K562 (cell line): ENCODE measurements at regions not wholly inside any gene's neighbourhood (a gene's known extent, or its start where the extent isn't known, plus 50 kb on each side); places are given as distances from the start of the nearest gene placed in this dataset.

Source experiments
- ATAC-seq: fragments of 200-7000 bp; cut with Tn5 transposase; 3 replicates; pipeline ENCODE4 v1.9.1; 2020; ENCODE audit warnings: moderate library complexity
- BruUV-seq: library from RNA; stranded (reverse); fragments of 400-500 nt; replicated peaks from 2 replicates; lab custom pipeline; 2021; lab: Mats Ljungman, UMichigan
- CTCF ChIA-PET: fragments of 300-600 bp; formaldehyde crosslinking; extraction: SDS; loops from one replicate; lab custom pipeline; 2021; ENCODE audit warnings: low intra/inter-chr PET ratio; lab: Yijun Ruan, JAX
- POLR2A ChIA-PET: fragments of 300-600, 350-650 bp; sonication (Branson Sonifier 250); formaldehyde crosslinking; extraction: SDS; loops from one replicate; lab custom pipeline; 2021; ENCODE audit warnings: antibody characterized with exemption, inconsistent platforms; lab: Yijun Ruan, JAX
- DNase-seq, 4 experiments: peaks; one replicate each; pipeline versions ENCODE4 v3.0.0 to v3.0.0-alpha.2; 2011 to 2018; ENCODE audit warnings: low spot score in 3 of 4, mixed read lengths in 3 of 4; ENCODE audit errors: extremely low read depth in 1 of 4
- FAIRE-seq: peaks from 2 replicates; lab custom pipeline; 2011; peaks lifted over from hg19 to GRCh38; lab: Jason Lieb, UNC
- H2AFZ ChIP-seq: 2 replicates; pipeline ENCODE4 v1.6.0; 2011; ENCODE audit warnings: low read depth, low read length, control low read depth, inconsistent platforms
- H3K27ac ChIP-seq: fragments of 200-600 bp; 3 replicates; pipeline ENCODE4 v1.8.0; 2011; ENCODE audit warnings: low read depth, mild to moderate bottlenecking, control low read depth, inconsistent platforms, low read length, moderate library complexity, mixed read lengths; ENCODE audit errors: extremely low read depth
- H3K27me3 ChIP-seq, 2 experiments: fragments of 300-600 bp in 1 of 2; 2 replicates in 1 of 2; 3 replicates in 1 of 2; pipeline versions ENCODE4 v1.6.0 to v1.8.0; 2011; ENCODE audit warnings: inconsistent platforms in 2 of 2, low read length in 2 of 2, mild to moderate bottlenecking in 1 of 2, mixed read lengths in 1 of 2, moderate library complexity in 1 of 2; ENCODE audit not compliant: control insufficient read depth in 2 of 2, insufficient read depth in 2 of 2
- H3K36me3 ChIP-seq: fragments of 300-600 bp; 3 replicates; pipeline ENCODE4 v1.8.0; 2011; ENCODE audit warnings: mild to moderate bottlenecking, low read length, inconsistent platforms; ENCODE audit not compliant: control insufficient read depth, insufficient read depth
- H3K4me1 ChIP-seq, 2 experiments: fragments of 200-600 bp in 1 of 2; replicated peaks in 1 of 2; 2 replicates in 1 of 2; 3 replicates in 1 of 2; pipeline versions ENCODE4 v1.5.1 to v1.8.0; 2011; ENCODE audit warnings: inconsistent platforms in 2 of 2, low read length in 2 of 2, mild to moderate bottlenecking in 1 of 2, mixed read lengths in 1 of 2, moderate library complexity in 1 of 2; ENCODE audit not compliant: control insufficient read depth in 2 of 2, insufficient read depth in 2 of 2
- H3K4me2 ChIP-seq: 2 replicates; pipeline ENCODE4 v1.6.1; 2011; ENCODE audit warnings: low read length, control low read depth, inconsistent platforms, mixed read lengths; ENCODE audit not compliant: insufficient read depth
- H3K4me3 ChIP-seq: fragments of 200-600 bp; sonication (generic), shearing (Covaris generic); 2 replicates; pipeline ENCODE4 v1.5.1; 2016; ENCODE audit warnings: control low read depth, inconsistent platforms
- H3K79me2 ChIP-seq: fragments of 200-600 bp; 3 replicates; pipeline ENCODE4 v1.8.0; 2011; ENCODE audit warnings: low read length, inconsistent platforms; ENCODE audit not compliant: control insufficient read depth, insufficient read depth
- H3K9ac ChIP-seq, 2 experiments: 2 replicates each; pipeline versions ENCODE4 v1.6.0 to v1.6.1; 2011; ENCODE audit warnings: low read depth in 2 of 2, low read length in 2 of 2, control low read depth in 1 of 2, inconsistent platforms in 1 of 2, mild to moderate bottlenecking in 1 of 2, mixed read lengths in 1 of 2; ENCODE audit not compliant: insufficient read depth in 1 of 2
- H3K9me1 ChIP-seq: one replicate; pipeline ENCODE4 v1.6.0; 2011; ENCODE audit warnings: inconsistent platforms, mild to moderate bottlenecking, low read length, moderate library complexity; ENCODE audit not compliant: control insufficient read depth, insufficient read depth
- H3K9me3 ChIP-seq: replicated peaks from 2 replicates; pipeline ENCODE4 v1.5.1; 2011; ENCODE audit warnings: low read depth, low read length, inconsistent platforms; ENCODE audit not compliant: control insufficient read depth, insufficient read depth
- H4K20me1 ChIP-seq: replicated peaks from 2 replicates; pipeline ENCODE4 v1.6.1; 2011; ENCODE audit warnings: low read length, inconsistent platforms, mixed read lengths; ENCODE audit not compliant: control insufficient read depth, insufficient read depth
- BCOR ChIP-seq: fragments of 450-650 bp; IDR thresholded peaks from 2 replicates; pipeline ENCODE4 v1.6.1; 2016
- CBX1 ChIP-seq: sonication (generic); IDR thresholded peaks from 2 replicates; pipeline ENCODE4 v1.6.1; 2016; ENCODE audit warnings: antibody characterized with exemption, low read depth, mild to moderate bottlenecking
- KDM1A ChIP-seq, 2 experiments: fragments of 450-650 bp; IDR thresholded peaks; 2 replicates each; pipeline ENCODE4 v1.6.1; 2016; ENCODE audit warnings: mild to moderate bottlenecking in 2 of 2
- NFIC ChIP-seq: fragments of 450-650 bp; IDR thresholded peaks from 2 replicates; pipeline ENCODE4 v1.6.1; 2017; ENCODE audit warnings: mild to moderate bottlenecking, inconsistent platforms
- PHTF2 ChIP-seq: fragments of 250-450 bp; sonication (Bioruptor Pico); IDR thresholded peaks from 2 replicates; pipeline ENCODE4 v1.5.0; 2021; ENCODE audit warnings: mild to moderate bottlenecking
- RBM25 ChIP-seq: fragments of 200-400 bp; formaldehyde crosslinking; IDR thresholded peaks from 2 replicates; pipeline ENCODE4 v1.6.1; 2018; ENCODE audit warnings: low read length, low read depth, moderate library complexity; ENCODE audit not compliant: severe bottlenecking
- RCOR1 ChIP-seq, 2 experiments: IDR thresholded peaks; 2 replicates each; pipeline ENCODE4 v1.6.1; 2012; ENCODE audit warnings: low read depth in 2 of 2, low read length in 2 of 2, borderline replicate concordance in 1 of 2, improper control_type of control experiment in 1 of 2
- SMARCA5 ChIP-seq: fragments of 450-650 bp; IDR thresholded peaks from 2 replicates; pipeline ENCODE4 v1.6.1; 2016
- SREBF2 ChIP-seq: sonication (generic); formaldehyde crosslinking; IDR thresholded peaks from 2 replicates; pipeline ENCODE4 v1.4.0; 2020; ENCODE audit warnings: mild to moderate bottlenecking, missing genetic modification reagents
- ZFP36 ChIP-seq: fragments of 150-350 bp; IDR thresholded peaks from 2 replicates; pipeline ENCODE4 v1.6.1; 2018; ENCODE audit warnings: low read length, low read depth; ENCODE audit not compliant: partially characterized antibody
- ZNF121 ChIP-seq: sonication (generic); formaldehyde crosslinking; conservative IDR thresholded peaks from 2 replicates; pipeline ENCODE4 v1.8.0; 2022; ENCODE audit warnings: missing genetic modification reagents
- ZNF174 ChIP-seq: fragments of 250-450 bp; sonication (Bioruptor Pico); IDR thresholded peaks from 2 replicates; pipeline ENCODE4 v1.4.0; 2020; ENCODE audit warnings: mild to moderate bottlenecking
- WGBS: fragments of 100-300 bp; shearing (Covaris generic); methylation state at CpG from one replicate; pipeline ENCODE4 v1.1.6; 2016; ENCODE audit warnings: low coverage, mixed read lengths; ENCODE audit not compliant: insufficient coverage; ENCODE audit errors: missing lambda C conversion rate; 5-methylcytosine and 5-hydroxymethylcytosine counted together
- in situ Hi-C: fragments of 300-500 bp; cut with MboI; formaldehyde crosslinking; loops from 4 replicates; pipeline ENCODE4 v1.15.0; 2018; ENCODE audit warnings: inconsistent platforms, mixed read lengths
- intact Hi-C: fragments of 100-400 bp; cut with micrococcal nuclease; formaldehyde crosslinking; loops from 2 replicates; pipeline ENCODE4 v1.14.2; 2022
- TF ChIP-seq, protein P1 (sequence below): fragments of 250-450 bp; sonication (Bioruptor Pico); IDR thresholded peaks from 2 replicates; pipeline ENCODE4 v1.4.0; 2020

DNA sequence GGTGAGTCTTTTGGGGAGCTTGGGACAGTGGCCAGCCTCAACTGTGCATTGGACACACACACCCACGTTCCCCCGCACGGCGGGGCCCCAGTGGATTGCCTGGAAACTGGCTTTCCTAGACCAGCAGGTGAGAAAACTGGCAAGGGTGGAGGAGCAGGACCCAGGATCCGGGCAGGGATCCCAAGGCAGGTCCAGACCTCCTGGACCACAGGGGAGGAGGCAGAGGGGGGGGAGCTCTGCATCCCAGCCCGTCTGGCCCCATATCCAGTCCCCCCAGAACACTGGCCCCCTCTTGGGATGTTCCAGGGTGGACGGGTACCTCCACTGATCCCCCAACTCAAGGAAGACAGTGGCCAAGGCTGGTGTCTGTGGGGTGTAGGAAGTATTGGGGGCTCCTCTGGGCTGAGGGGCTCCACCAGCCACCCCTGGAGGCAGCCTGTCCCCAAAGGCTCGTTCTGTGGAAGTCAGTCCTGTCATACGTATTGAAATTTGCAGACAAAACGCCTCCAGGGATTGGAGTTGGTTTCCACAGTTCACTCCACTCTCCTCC, 89.3 kb upstream of the LINC01488 start (continued):
- TF ChIP-seq, protein P1, sequence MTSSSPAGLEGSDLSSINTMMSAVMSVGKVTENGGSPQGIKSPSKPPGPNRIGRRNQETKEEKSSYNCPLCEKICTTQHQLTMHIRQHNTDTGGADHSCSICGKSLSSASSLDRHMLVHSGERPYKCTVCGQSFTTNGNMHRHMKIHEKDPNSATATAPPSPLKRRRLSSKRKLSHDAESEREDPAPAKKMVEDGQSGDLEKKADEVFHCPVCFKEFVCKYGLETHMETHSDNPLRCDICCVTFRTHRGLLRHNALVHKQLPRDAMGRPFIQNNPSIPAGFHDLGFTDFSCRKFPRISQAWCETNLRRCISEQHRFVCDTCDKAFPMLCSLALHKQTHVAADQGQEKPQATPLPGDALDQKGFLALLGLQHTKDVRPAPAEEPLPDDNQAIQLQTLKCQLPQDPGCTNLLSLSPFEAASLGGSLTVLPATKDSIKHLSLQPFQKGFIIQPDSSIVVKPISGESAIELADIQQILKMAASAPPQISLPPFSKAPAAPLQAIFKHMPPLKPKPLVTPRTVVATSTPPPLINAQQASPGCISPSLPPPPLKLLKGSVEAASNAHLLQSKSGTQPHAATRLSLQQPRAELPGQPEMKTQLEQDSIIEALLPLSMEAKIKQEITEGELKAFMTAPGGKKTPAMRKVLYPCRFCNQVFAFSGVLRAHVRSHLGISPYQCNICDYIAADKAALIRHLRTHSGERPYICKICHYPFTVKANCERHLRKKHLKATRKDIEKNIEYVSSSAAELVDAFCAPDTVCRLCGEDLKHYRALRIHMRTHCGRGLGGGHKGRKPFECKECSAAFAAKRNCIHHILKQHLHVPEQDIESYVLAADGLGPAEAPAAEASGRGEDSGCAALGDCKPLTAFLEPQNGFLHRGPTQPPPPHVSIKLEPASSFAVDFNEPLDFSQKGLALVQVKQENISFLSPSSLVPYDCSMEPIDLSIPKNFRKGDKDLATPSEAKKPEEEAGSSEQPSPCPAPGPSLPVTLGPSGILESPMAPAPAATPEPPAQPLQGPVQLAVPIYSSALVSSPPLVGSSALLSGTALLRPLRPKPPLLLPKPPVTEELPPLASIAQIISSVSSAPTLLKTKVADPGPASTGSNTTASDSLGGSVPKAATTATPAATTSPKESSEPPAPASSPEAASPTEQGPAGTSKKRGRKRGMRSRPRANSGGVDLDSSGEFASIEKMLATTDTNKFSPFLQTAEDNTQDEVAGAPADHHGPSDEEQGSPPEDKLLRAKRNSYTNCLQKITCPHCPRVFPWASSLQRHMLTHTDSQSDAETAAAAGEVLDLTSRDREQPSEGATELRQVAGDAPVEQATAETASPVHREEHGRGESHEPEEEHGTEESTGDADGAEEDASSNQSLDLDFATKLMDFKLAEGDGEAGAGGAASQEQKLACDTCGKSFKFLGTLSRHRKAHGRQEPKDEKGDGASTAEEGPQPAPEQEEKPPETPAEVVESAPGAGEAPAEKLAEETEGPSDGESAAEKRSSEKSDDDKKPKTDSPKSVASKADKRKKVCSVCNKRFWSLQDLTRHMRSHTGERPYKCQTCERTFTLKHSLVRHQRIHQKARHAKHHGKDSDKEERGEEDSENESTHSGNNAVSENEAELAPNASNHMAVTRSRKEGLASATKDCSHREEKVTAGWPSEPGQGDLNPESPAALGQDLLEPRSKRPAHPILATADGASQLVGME = no peak

DNA sequence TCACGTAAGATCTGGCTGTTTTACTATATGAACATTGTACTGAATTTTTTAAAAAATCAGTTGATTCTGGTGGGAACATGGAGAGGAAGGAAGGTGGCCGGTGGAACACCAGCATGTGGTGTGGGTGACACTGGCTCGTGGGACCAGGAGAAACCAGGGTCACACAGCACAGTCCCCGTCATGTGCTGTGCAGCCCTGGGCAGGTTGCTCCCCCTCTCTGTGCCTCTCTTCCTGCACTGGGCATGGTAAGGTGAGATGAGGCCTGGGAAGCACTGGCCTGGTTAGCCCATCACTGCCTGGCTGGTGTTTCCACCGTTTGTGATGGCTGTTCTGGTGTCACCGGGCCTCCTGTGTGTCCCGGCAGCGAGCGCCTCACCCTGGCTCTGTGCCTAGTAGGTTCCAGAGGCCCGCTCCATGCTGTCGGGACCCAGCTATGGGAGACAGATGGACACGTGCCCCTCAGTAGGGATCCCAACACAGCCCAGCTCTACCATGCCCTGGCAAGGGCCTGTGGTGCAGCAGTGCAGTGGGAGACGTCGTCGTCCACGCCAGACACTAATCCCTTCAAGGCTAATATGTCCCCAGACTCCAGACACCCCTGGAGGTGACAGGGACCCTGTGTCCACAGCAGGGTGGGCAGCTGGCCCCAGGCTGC, 88.2 kb upstream of the LINC01488 start:
- Histone ChIP-seq H3K79me2 (no peaks in the 10 kb centered on the region), H3K4me3 (no peak overlapping the region), H3K27me3 (no peaks in the 10 kb centered on the region), H4K20me1 (no peaks in the 10 kb centered on the region), H3K4me2 (peak overlapping the region; percentile 36; the same call in 1 of the 2 replicates), H3K36me3 (no peaks in the 10 kb centered on the region), H3K9me3 (peaks cover 6% of the 10 kb centered on the region), H2AFZ (peak overlapping the region; percentile 60; the same call in 1 of the 2 replicates), H3K9me1 (no peaks in the 10 kb centered on the region), H3K27ac (no peak overlapping the region), H3K9ac (peak overlapping the region in 1 of 2 experiments; percentile 81; a peak in 2 of 4 replicates), H3K4me1 (peaks cover 41 to 56% of the 10 kb centered on the region in 2 experiments)
- ChIA-PET CTCF (no interaction called here), POLR2A (interaction anchor here (0.5 to 1.4 kb wide), 2 partner anchors 9 to 361 kb away, joined by 3 read pairs; no protein-coding TSS in a partner anchor)
- WGBS = 78% methylated on average over 16 of the region's 16 CpGs
- BruUV-seq = no TSS peak
- no peak for FAIRE-seq
- in situ Hi-C loops = no loop called here
- no peak for ATAC-seq
- intact Hi-C loops = no loop called here
- TF ChIP-seq ZNF121 (CRISPR knock-in tag) (peak; percentile 68), KDM1A (IDR thresholded peaks at IDR 0.05) (peak; percentile 15 to 65; a peak in 2 of 4 replicates), CBX1 (peak; percentile 73; the same call in 1 of the 2 replicates), ZFP36 (peak; percentile 82), ZNF174 (no peak), PHTF2 (no peak), NFIC (peak; percentile 21; the same call in 1 of the 2 replicates), SREBF2 (CRISPR knock-in tag) (no peak), RBM25 (peak; percentile 50), SMARCA5 (0 out of 2 replicates have a peak, but pooled peaks have one; percentile 47), BCOR (peak; percentile 82), RCOR1 (IDR thresholded peaks at IDR 0.05; ENCODE audit: borderline replicate concordance in 1 of 2, low read depth in 2 of 2, low read length in 2 of 2) (0 out of 4 replicates have a peak, but pooled peaks of 1 of the 2 experiments have one; percentile 10)
- TF ChIP-seq, all 486 proteins: peak for 9
- DNase-seq = no peak
